HG02870 (cell line): ENCODE measurements at regions not wholly inside any gene's neighbourhood (a gene's known extent, or its start where the extent isn't known, plus 50 kb on each side); places are given as distances from the start of the nearest gene placed in this dataset.

ENCODE experiments used
- ATAC-seq: cut with Tn5 transposase; IDR thresholded peaks from one replicate; pipeline ENCODE4 v1.9.1; 2021; ENCODE audit warnings: mild to moderate bottlenecking, moderate library complexity; ENCODE audit not compliant: unreplicated experiment

DNA sequence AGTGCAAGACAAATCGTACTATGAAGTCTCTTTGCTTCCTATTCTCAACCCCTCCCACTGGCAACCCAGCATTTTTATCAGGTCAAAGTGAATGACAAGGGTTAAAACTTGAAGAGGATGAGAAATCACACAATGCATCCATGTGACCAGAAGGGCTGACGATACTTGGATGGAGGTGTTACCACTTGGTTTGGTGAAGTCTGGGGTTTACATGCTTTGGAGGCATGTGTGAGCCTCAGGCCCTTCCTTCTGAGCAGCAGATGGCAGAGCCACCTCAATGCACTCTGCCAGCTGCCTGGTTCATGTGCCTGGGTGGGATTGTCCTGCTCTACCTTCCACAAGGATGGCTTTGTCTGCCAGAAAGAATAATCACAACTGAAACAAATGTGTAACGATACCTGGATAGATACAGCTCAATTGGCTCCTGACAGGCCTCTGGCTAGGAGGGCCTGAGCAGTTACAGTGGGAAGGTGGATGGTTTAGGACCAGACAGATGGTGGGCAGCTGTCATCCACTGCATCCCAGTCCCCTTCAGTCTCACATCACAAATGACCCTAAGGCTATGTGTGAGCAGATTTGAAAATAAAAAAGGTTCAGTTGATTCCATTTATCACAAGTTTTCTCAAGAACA lies 51.5 kb upstream of the CNIH3 start:
- ATAC-seq, result no peak

- ATAC-seq, result no peak
Measured at GRCh38 chr1:224565186-224565585, 50.9 kb upstream of the CNIH3 start.

GRCh38 chr1:224565611-224566406 lies 50.3 kb upstream of the CNIH3 start:
- ATAC-seq, result no peak
